Neural crest cell (in vitro differentiated cells): ENCODE measurements at regions not wholly inside any gene's neighbourhood (a gene's known extent, or its start where the extent isn't known, plus 50 kb on each side); places are given as distances from the start of the nearest gene placed in this dataset.

Experiments
- DNase-seq: peaks from one replicate; pipeline ENCODE4 v3.0.0; 2021; ENCODE audit warnings: low read depth, mixed read lengths, low spot score
- H3K27ac Mint-ChIP-seq: one replicate; pipeline ENCODE4 v1.8.0; 2021; ENCODE audit warnings: mild to moderate bottlenecking, mixed read lengths; ENCODE audit not compliant: unreplicated experiment
- H3K27me3 Mint-ChIP-seq: 2 replicates; pipeline ENCODE4 v1.8.0; 2021; ENCODE audit warnings: low read depth, mild to moderate bottlenecking, mixed read lengths
- H3K36me3 Mint-ChIP-seq: 2 replicates; pipeline ENCODE4 v1.8.0; 2021; ENCODE audit warnings: low read depth, mild to moderate bottlenecking, mixed read lengths
- H3K4me1 Mint-ChIP-seq: 2 replicates; pipeline ENCODE4 v1.8.0; 2021; ENCODE audit warnings: mixed read lengths
- H3K4me3 Mint-ChIP-seq: one replicate; pipeline ENCODE4 v1.8.0; 2021; ENCODE audit warnings: mild to moderate bottlenecking, mixed read lengths
- H3K9me3 Mint-ChIP-seq: 2 replicates; pipeline ENCODE4 v1.8.0; 2021; ENCODE audit warnings: mixed read lengths
- CTCF ChIP-seq: fragments of 200-600 bp; sonication (generic); conservative IDR thresholded peaks from 2 replicates; pipeline ENCODE4 v1.5.0; 2021; ENCODE audit warnings: antibody characterized with exemption, mild to moderate bottlenecking

DNA sequence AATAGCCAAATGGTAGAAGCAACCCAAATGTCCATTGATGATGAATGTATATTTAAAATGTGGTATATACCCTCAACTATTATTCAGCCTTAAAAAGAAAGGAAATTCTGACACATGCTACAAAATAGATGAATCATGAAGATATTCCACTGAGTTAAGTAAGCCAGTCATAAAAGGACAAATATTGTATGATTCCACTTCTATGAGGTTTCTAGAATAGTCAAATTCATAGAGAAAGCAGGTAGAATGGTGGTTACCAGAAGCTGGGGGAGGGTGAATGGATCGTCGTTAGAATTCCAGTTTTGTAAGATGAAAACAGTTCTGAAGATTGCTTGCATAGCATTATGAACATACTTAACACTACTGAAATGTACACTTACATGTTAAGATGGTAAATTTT, 214.3 kb upstream of the MYLIP start:
- no peaks in the 10 kb centered on the region for H3K27me3 Mint-ChIP-seq
- H3K4me1 Mint-ChIP-seq, result peaks cover 16% of the 10 kb centered on the region
- H3K4me3 Mint-ChIP-seq, result no peak overlapping the region
- H3K27ac Mint-ChIP-seq, result no peak overlapping the region
- H3K9me3 Mint-ChIP-seq, result no peaks in the 10 kb centered on the region
- H3K36me3 Mint-ChIP-seq, result no peaks in the 10 kb centered on the region
- no peak for TF ChIP-seq CTCF
- DNase-seq, result no peak

- no peak for TF ChIP-seq CTCF
- H3K27ac Mint-ChIP-seq, result no peak overlapping the region
- H3K36me3 Mint-ChIP-seq, result no peaks in the 10 kb centered on the region
- no peaks in the 10 kb centered on the region for H3K9me3 Mint-ChIP-seq
- no peak overlapping the region for H3K4me3 Mint-ChIP-seq
- no peaks in the 10 kb centered on the region for H3K27me3 Mint-ChIP-seq
- peaks cover 16% of the 10 kb centered on the region for H3K4me1 Mint-ChIP-seq
- no peak for DNase-seq
Observed at GRCh38 chr6:15913573-15913972, 215.3 kb upstream of the MYLIP start.

DNA sequence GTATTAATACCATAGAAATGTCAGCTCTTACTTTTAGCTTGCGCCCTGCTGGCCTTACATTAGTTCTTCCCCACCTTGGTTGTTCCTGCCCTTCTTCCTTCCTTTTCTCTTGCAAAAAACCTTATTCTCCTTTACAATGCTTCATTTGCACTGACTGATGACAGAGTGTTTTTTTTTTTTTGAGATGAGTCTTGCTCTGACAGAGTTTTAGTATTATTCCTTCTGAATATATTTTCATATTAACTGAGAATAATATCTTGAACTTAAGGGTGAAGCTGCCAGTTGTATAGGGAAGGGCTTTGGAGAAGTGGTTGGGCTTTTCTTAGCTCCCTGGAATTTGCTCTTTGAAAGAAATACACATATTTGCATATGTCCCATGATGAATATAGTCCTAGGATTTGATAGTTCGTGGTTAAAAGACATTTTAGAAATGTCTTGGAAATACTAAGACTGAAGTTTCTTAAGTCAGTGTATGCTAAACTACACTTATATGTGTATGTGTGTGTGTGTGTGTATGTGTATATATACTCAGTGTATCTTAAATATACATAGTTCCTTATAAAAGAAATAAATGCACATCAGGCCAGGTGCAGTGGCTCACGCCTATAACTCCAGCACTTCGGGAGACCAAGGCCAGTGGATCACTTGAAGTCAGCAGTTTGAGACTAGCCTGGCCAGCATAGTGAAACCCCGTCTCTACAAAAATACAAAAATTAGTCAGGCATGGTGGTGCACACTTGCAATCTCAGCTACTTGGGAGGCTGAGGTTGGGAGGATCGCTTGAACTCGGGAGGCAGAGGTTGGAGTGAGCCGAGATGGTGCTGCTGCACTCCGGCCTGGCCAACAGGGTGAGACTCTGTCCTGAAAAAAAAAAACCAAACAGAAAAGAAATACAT, 216.1 kb upstream of the MYLIP start:
- no peak for TF ChIP-seq CTCF
- no peaks in the 10 kb centered on the region for H3K27me3 Mint-ChIP-seq
- H3K27ac Mint-ChIP-seq, result no peak overlapping the region
- no peak for DNase-seq
- no peaks in the 10 kb centered on the region for H3K9me3 Mint-ChIP-seq
- H3K36me3 Mint-ChIP-seq, result no peaks in the 10 kb centered on the region
- no peak overlapping the region for H3K4me3 Mint-ChIP-seq
- H3K4me1 Mint-ChIP-seq, result peaks cover 16% of the 10 kb centered on the region

DNA sequence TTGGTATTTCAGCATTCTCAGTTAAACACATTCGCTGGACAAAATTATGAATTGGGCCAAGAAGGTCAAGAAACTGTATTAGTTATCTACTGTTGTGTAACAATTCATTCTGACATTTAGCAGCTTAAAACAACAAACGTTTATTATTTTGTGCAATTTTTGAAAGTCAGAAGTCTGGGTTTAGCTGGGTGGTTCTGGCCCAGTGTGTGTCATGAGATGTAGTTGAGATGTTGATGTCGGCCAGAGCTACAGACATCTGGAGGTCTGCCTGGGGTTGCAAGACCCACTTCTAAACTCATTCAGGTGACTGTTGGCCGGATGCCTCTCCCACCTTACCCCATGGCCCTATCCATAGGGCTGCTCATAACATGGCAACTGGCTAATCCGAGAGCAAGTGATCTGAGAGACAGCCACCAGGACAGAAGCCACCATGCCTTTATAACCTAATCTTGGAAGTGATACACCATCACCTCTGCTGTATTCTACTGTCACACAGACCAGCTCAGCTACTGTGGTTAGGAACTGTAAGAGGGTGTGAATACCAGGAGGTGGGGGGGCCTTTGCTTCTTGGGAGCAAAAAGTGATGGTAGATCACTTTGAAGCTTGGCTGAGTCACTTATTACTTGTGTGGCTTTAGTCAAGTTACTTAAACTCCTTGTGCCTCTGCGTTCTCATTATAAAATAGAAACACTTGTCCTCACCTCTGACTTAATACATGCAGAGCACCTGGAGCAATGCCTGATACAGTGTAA, 217.0 kb upstream of the MYLIP start:
- no peak for DNase-seq
- no peak overlapping the region for H3K27ac Mint-ChIP-seq
- no peaks in the 10 kb centered on the region for H3K9me3 Mint-ChIP-seq
- H3K4me1 Mint-ChIP-seq, result peaks cover 13% of the 10 kb centered on the region
- TF ChIP-seq CTCF, result no peak
- no peaks in the 10 kb centered on the region for H3K27me3 Mint-ChIP-seq
- no peak overlapping the region for H3K4me3 Mint-ChIP-seq
- H3K36me3 Mint-ChIP-seq, result no peaks in the 10 kb centered on the region

- H3K4me1 Mint-ChIP-seq, result peaks cover 12% of the 10 kb centered on the region
- H3K27ac Mint-ChIP-seq, result no peak overlapping the region
- H3K27me3 Mint-ChIP-seq, result no peaks in the 10 kb centered on the region
- H3K36me3 Mint-ChIP-seq, result no peaks in the 10 kb centered on the region
- DNase-seq, result no peak
- H3K4me3 Mint-ChIP-seq, result no peak overlapping the region
- TF ChIP-seq CTCF, result no peak
- no peaks in the 10 kb centered on the region for H3K9me3 Mint-ChIP-seq
Observed at GRCh38 chr6:15909290-15910070, 219.4 kb upstream of the MYLIP start.
